ENCODE measurements at regions not wholly inside any gene's neighbourhood (a gene's known extent, or its start where the extent isn't known, plus 50 kb on each side); places are given as distances from the start of the nearest gene placed in this dataset.

- Histone ChIP-seq H3K4me2 (ENCODE audit: low read length) (no peak overlapping the region), H2AK5ac (ENCODE audit: low read length) (no peak overlapping the region)
- WGBS (ENCODE audit: extremely low coverage, insufficient coverage, insufficient read length): no CpG with 5 or more reads among the region's 4 CpGs
Observed at GRCh38 chr12:131463174-131463573, 247.7 kb upstream of the SFSWAP start.

DNA sequence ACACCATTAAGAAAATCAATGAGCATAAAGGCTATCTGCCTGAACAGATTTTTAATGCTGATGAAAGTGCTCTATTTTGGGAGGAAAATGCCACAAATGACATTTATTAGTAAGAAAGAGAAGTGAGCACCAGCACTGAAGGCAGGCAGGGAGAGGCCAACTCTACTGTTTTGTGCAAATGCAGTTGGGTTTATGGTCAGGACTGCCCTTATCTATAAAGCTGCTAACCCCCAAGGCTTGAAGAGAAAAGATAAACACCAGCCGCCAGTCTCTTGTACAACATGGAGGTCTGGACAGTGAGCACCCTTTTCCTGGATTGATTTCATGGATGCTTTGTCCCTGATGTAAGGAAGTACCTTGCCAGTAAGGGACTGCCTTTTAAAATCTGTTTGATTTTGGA, 246.8 kb upstream of the SFSWAP start:
- H3K27ac ChIP-seq (ENCODE audit: low read depth, low read length): no peak overlapping the region
- no peak overlapping the region for H4K12ac ChIP-seq (ENCODE audit: low read depth, low read length)
- H3K14ac ChIP-seq (ENCODE audit: low read length): no peak overlapping the region
- no CpG with 5 or more reads among the region's 1 CpG for WGBS (ENCODE audit: extremely low coverage, insufficient coverage, insufficient read length)
- H2AK5ac ChIP-seq (ENCODE audit: low read length): no peak overlapping the region
- H3K23ac ChIP-seq (ENCODE audit: low read length): no peak overlapping the region
- no peak overlapping the region for H3K18ac ChIP-seq (ENCODE audit: low read length)
- no peak overlapping the region for H3K4me2 ChIP-seq (ENCODE audit: low read length)
- H3K4ac ChIP-seq (ENCODE audit: low read depth, low read length): no peak overlapping the region
- no peak overlapping the region for H3K9ac ChIP-seq (ENCODE audit: low read length)
- H3K9me3 ChIP-seq (ENCODE audit: insufficient read depth, low read depth, low read length): peaks cover 2% of the 10 kb centered on the region
- H2AFZ ChIP-seq (ENCODE audit: insufficient read depth, low read length, poor library complexity): no peak overlapping the region
- DNase-seq: no peak
- H3K79me1 ChIP-seq (ENCODE audit: low read length): no peaks in the 10 kb centered on the region
- H3K4me1 ChIP-seq (ENCODE audit: control insufficient read depth in 1 of 2, insufficient read depth in 2 of 2, low read length in 2 of 2): no peaks in the 10 kb centered on the region
- no peak overlapping the region for H3K4me3 ChIP-seq (ENCODE audit: low read depth, low read length)
- H4K8ac ChIP-seq (ENCODE audit: low read depth, low read length): no peak overlapping the region
- no peaks in the 10 kb centered on the region for H3K36me3 ChIP-seq (ENCODE audit: control insufficient read depth in 1 of 2, insufficient read depth in 2 of 2, low read length in 2 of 2)
- no peaks in the 10 kb centered on the region for H3K79me2 ChIP-seq (ENCODE audit: control insufficient read depth, insufficient read depth, low read length, poor library complexity)
- no peak overlapping the region for H2BK12ac ChIP-seq (ENCODE audit: low read length)
- H2BK120ac ChIP-seq (ENCODE audit: insufficient read depth, low read length, poor library complexity): no peak overlapping the region
- H3K27me3 ChIP-seq (ENCODE audit: insufficient read depth, low read length): no peaks in the 10 kb centered on the region
- H2BK5ac ChIP-seq (ENCODE audit: low read depth, low read length, poor library complexity): no peak overlapping the region
- H4K91ac ChIP-seq (ENCODE audit: low read depth, low read length): no peak overlapping the region

More at GRCh38 chr12:131463174-131463573, 247.7 kb upstream of the SFSWAP start:
- Histone ChIP-seq H3K27ac (ENCODE audit: low read depth, low read length) (no peak overlapping the region), H3K79me1 (ENCODE audit: low read length) (no peaks in the 10 kb centered on the region), H3K18ac (ENCODE audit: low read length) (no peak overlapping the region), H4K12ac (ENCODE audit: low read depth, low read length) (no peak overlapping the region), H3K14ac (ENCODE audit: low read length) (no peak overlapping the region), H2BK120ac (ENCODE audit: insufficient read depth, low read length, poor library complexity) (no peak overlapping the region), H3K27me3 (ENCODE audit: insufficient read depth, low read length) (no peaks in the 10 kb centered on the region), H2AFZ (ENCODE audit: insufficient read depth, low read length, poor library complexity) (no peak overlapping the region), H3K4me3 (ENCODE audit: low read depth, low read length) (no peak overlapping the region), H3K9ac (ENCODE audit: low read length) (no peak overlapping the region), H4K91ac (ENCODE audit: low read depth, low read length) (no peak overlapping the region), H4K8ac (ENCODE audit: low read depth, low read length) (no peak overlapping the region), H3K79me2 (ENCODE audit: control insufficient read depth, insufficient read depth, low read length, poor library complexity) (no peaks in the 10 kb centered on the region), H3K9me3 (ENCODE audit: insufficient read depth, low read depth, low read length) (peaks cover 2% of the 10 kb centered on the region), H2BK12ac (ENCODE audit: low read length) (no peak overlapping the region), H3K4me1 (ENCODE audit: control insufficient read depth in 1 of 2, insufficient read depth in 2 of 2, low read length in 2 of 2) (no peaks in the 10 kb centered on the region), H2BK5ac (ENCODE audit: low read depth, low read length, poor library complexity) (no peak overlapping the region), H3K4ac (ENCODE audit: low read depth, low read length) (no peak overlapping the region), H3K23ac (ENCODE audit: low read length) (no peak overlapping the region), H3K36me3 (ENCODE audit: control insufficient read depth in 1 of 2, insufficient read depth in 2 of 2, low read length in 2 of 2) (no peaks in the 10 kb centered on the region)
- DNase-seq: no peak

DNA sequence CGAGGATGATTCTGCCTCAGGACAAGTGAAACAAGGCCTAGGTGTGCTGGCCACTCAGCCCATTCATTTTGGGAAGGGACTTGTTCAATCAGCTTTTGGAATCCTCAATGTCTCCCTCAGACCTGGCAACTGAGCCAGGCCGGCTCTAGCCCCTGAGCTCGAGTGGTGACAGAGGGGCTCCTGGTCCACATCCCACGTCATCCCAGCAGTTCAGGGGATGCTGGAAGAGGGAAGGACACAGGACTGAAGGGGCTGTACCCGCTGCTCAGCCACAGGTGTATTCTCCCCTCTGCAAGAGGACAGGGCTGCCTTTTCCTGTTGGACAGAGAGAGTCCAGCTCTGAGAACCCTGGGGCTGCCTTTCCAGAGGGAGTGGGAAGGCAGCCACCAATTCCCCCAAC, 244.6 kb upstream of the SFSWAP start:
- Histone ChIP-seq H3K27ac (ENCODE audit: low read depth, low read length) (no peak overlapping the region), H3K4me2 (ENCODE audit: low read length) (no peak overlapping the region), H3K14ac (ENCODE audit: low read length) (no peak overlapping the region), H3K4me3 (ENCODE audit: low read depth, low read length) (no peak overlapping the region), H3K79me2 (ENCODE audit: control insufficient read depth, insufficient read depth, low read length, poor library complexity) (no peaks in the 10 kb centered on the region), H2BK120ac (ENCODE audit: insufficient read depth, low read length, poor library complexity) (no peak overlapping the region), H3K9me3 (ENCODE audit: insufficient read depth, low read depth, low read length) (peaks cover 2% of the 10 kb centered on the region), H3K79me1 (ENCODE audit: low read length) (no peaks in the 10 kb centered on the region), H3K23ac (ENCODE audit: low read length) (no peak overlapping the region), H4K12ac (ENCODE audit: low read depth, low read length) (no peak overlapping the region), H2AFZ (ENCODE audit: insufficient read depth, low read length, poor library complexity) (no peak overlapping the region), H4K8ac (ENCODE audit: low read depth, low read length) (no peak overlapping the region), H2BK5ac (ENCODE audit: low read depth, low read length, poor library complexity) (no peak overlapping the region), H4K91ac (ENCODE audit: low read depth, low read length) (no peak overlapping the region), H3K4me1 (ENCODE audit: control insufficient read depth in 1 of 2, insufficient read depth in 2 of 2, low read length in 2 of 2) (no peaks in the 10 kb centered on the region), H3K18ac (ENCODE audit: low read length) (no peak overlapping the region), H2AK5ac (ENCODE audit: low read length) (no peak overlapping the region), H2BK12ac (ENCODE audit: low read length) (no peak overlapping the region), H3K9ac (ENCODE audit: low read length) (no peak overlapping the region), H3K36me3 (ENCODE audit: control insufficient read depth in 1 of 2, insufficient read depth in 2 of 2, low read length in 2 of 2) (no peaks in the 10 kb centered on the region), H3K4ac (ENCODE audit: low read depth, low read length) (no peak overlapping the region), H3K27me3 (ENCODE audit: insufficient read depth, low read length) (no peaks in the 10 kb centered on the region)
- no CpG with 5 or more reads among the region's 5 CpGs for whole genome bisulfite sequencing (ENCODE audit: extremely low coverage, insufficient coverage, insufficient read length)
- DNase-seq: no peak

GRCh38 chr12:131466932-131467331, 244.0 kb upstream of the SFSWAP start:
- WGBS (ENCODE audit: extremely low coverage, insufficient coverage, insufficient read length): no CpG with 5 or more reads among the region's 4 CpGs
- H3K4me1 ChIP-seq (ENCODE audit: control insufficient read depth in 1 of 2, insufficient read depth in 2 of 2, low read length in 2 of 2): no peaks in the 10 kb centered on the region
- no peak overlapping the region for H3K23ac ChIP-seq (ENCODE audit: low read length)

More at GRCh38 chr12:131466932-131467331, 244.0 kb upstream of the SFSWAP start:
- no peak overlapping the region for H4K91ac ChIP-seq (ENCODE audit: low read depth, low read length)
- no peak overlapping the region for H3K18ac ChIP-seq (ENCODE audit: low read length)
- no peak overlapping the region for H3K4me2 ChIP-seq (ENCODE audit: low read length)
- no peak overlapping the region for H2BK120ac ChIP-seq (ENCODE audit: insufficient read depth, low read length, poor library complexity)
- no peak overlapping the region for H2AFZ ChIP-seq (ENCODE audit: insufficient read depth, low read length, poor library complexity)
- no peak for DNase-seq
- no peak overlapping the region for H3K14ac ChIP-seq (ENCODE audit: low read length)
- no peak overlapping the region for H2AK5ac ChIP-seq (ENCODE audit: low read length)
- H3K36me3 ChIP-seq (ENCODE audit: control insufficient read depth in 1 of 2, insufficient read depth in 2 of 2, low read length in 2 of 2): no peaks in the 10 kb centered on the region
- H3K27me3 ChIP-seq (ENCODE audit: insufficient read depth, low read length): no peaks in the 10 kb centered on the region
- H3K79me2 ChIP-seq (ENCODE audit: control insufficient read depth, insufficient read depth, low read length, poor library complexity): no peaks in the 10 kb centered on the region
- no peak overlapping the region for H2BK5ac ChIP-seq (ENCODE audit: low read depth, low read length, poor library complexity)
- no peak overlapping the region for H4K12ac ChIP-seq (ENCODE audit: low read depth, low read length)
- no peak overlapping the region for H3K4me3 ChIP-seq (ENCODE audit: low read depth, low read length)
- H3K79me1 ChIP-seq (ENCODE audit: low read length): no peaks in the 10 kb centered on the region
- H3K4ac ChIP-seq (ENCODE audit: low read depth, low read length): no peak overlapping the region
- H3K27ac ChIP-seq (ENCODE audit: low read depth, low read length): no peak overlapping the region
- no peak overlapping the region for H3K9ac ChIP-seq (ENCODE audit: low read length)
- H2BK12ac ChIP-seq (ENCODE audit: low read length): no peak overlapping the region
- no peak overlapping the region for H4K8ac ChIP-seq (ENCODE audit: low read depth, low read length)
- peaks cover 2% of the 10 kb centered on the region for H3K9me3 ChIP-seq (ENCODE audit: insufficient read depth, low read depth, low read length)

Data from trophoblast cell (in vitro differentiated cells and primary cell).